Fibroblast of upper back skin (primary cell): ENCODE measurements at regions not wholly inside any gene's neighbourhood (a gene's known extent, or its start where the extent isn't known, plus 50 kb on each side); places are given as distances from the start of the nearest gene placed in this dataset.
A peak's percentile ranks its signal among the peaks of the same experiment; 100 is the strongest.
"Not testable (repeated sequence)": the region's sequence is repeated elsewhere in the genome, so short reads cannot be mapped to it uniquely, and the experiment has no call there.

Source experiments
- DNase-seq: peaks from one replicate; pipeline ENCODE4 v3.0.0-alpha.2; 2013

DNA sequence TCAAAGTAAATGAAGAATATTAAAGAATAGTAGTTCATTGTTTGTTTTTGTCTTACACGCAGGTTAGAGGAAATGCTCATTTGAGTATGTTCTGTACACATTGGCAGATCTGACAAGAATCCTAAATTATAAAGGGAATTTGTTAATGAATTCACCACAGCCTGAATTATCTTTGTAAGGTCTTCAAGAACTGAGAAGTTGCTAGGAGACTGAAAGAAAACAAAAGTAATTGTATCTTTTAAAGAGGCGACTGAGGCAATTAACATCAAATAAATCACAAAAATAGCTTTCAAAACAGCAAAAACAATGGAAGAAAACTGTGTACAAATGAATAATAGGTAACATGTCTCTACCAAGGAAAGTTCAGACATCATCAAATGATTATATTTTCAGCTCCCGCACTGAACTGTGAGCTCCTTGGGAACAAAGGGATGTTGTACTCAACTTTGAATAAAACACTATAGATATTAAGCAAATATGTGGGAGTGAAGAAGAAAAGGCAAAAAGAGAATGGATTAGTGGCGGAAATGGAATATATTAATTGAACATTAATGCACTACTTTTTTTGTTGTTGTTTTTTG lies 51.7 kb upstream of the ATIC start:
- DNase-seq = no peak

GRCh38 chr2:215249501-215249900 lies 62.4 kb upstream of the ATIC start:
- DNase-seq = no peak

DNA sequence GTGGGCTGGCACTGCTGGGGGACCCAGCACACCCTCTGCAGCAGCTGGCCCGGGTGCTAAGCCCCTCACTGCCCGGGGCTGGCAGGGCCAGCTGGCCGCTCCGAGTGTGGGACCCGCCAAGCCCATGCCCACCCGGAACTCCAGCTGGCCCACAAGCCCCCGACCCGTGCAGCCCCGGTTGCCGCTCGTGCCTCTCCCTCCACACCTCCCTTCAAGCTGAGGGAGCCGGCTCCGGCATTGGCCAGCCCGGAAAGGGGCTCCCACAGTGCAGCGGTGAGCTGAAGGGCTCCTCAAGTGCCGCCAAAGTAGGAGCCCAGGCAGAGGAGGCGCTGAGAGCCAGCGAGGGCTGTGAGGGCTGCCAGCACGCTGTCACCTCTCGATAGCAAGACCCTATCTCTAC lies 65.9 kb upstream of the ATIC start:
- not testable (repeated sequence) for DNase-seq

DNA sequence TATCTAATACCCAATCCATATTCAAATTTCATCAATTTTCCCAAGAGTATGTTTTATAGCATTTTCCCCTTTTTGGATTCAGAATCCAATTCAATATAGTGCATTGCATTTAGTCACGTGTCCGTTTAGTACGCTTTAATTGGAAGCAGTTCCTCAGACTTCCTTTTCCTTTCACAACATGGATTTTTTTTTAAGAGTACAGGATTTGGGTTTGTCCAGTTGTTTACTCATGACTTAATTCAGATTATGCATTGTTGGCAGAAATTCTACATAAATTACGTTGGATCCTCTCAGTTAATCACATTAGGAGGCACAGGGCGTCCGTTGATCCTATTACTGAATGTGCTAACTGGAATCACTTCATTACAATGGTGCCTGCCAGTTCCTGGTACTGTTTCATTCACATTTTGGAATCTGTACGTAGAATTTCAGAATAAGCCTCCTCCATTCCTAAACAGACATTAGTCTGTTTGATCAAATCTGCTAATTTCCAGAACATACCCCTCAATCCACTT lies 70.0 kb upstream of the ATIC start:
- no peak for DNase-seq

DNA sequence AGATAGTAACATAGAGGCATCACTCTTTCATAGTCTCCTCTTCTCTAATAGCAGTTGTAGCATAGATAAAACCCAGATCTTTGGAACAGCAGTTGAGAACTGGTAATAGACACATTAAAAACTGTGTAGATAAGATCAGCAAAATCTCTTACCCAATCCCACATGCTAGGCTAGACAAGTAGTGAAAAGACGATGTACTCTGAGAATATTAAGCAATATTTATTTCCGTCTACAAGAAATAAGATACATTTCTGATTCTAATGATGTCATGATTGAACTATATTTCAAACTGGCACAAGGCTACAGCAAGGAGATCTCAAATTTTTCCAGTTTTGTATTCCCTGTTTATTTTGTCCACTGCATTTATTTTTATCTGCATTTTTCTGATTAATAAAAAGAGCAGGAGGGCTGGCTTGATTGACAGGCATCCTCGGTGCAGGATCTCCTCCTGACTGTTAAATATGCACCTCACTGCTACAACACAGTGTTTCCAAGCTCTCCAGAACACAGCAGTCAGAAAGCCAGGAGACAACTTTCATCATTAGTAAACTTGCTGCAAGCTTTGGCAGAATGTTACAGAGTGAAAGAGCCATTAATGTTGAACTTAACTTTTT lies 73.3 kb upstream of the ATIC start:
- DNase-seq = peak; percentile 2

GRCh38 chr2:215236131-215236530 lies 75.7 kb upstream of the ATIC start:
- no peak for DNase-seq

GRCh38 chr2:215220221-215220620 lies 81.8 kb upstream of the ABCA12 start:
- DNase-seq = not testable (repeated sequence)

DNA sequence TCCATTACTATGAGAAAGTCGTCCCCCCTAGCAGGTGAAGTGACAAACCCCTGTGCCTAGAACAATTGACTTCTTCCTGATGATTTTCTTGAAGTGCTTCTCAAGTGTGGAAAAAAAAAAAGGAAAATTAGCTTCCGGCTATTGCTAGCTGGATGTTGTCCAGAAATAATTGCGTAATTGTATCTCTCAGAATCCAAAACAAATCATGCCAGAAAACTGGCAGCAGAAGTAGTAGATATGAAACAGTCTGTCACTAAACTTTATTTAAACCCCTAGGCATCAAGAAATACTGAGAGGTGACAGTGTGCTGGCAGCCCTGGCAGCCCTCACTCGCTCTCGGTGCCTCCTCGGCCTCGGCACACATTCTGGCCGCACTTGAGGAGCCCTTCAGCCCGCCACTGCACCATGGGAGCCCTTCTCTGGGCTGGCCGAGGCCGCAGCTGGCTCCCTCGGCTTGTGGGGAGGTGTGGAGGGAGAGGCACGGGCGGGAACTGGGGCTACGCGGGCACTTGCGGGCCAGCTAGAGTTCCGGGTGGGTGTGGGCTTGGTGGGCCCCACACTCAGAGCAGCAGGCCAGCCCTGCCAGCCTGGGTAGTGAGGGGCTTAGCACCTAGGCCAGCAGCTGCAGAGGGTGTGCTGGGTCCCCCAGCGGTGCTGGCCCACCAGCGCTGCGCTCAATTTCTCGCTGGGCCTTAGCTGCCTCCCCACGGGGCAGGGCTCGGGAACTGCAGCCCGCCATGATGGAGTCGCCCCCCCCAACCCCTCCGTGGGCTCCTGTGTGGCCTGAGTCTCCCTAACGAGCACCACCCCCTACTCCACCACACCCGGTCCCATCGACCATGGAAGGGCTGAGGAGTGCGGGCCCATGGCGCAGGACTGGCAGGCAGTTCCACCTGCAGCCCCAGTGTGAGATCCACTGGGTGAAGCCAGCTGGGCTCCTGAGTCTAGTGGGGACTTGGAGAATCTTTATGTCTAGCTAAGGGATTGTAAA lies 80.5 kb upstream of the ABCA12 start:
- no peak for DNase-seq

DNA sequence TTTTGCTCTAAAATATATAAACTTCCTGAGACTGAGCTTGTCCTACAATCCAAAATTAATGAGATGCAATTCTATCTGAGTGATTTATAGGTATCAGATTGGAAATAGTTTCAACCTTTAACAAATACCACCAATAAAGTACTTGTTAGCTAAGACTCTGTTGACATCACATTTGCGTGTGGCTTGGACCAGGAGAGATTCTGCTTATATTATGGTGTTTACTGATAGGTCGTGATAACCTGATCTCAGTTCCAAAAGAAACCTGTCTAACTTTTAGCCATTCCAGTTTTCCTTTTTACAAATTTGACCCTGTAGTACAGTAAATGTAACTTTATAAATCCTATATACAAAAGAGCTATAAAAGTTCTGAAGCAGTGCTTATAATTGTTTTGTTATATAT lies 78.4 kb upstream of the ABCA12 start:
- DNase-seq = no peak

- DNase-seq = no peak
Measured at GRCh38 chr2:215215637-215216036, 77.2 kb upstream of the ABCA12 start.

DNA sequence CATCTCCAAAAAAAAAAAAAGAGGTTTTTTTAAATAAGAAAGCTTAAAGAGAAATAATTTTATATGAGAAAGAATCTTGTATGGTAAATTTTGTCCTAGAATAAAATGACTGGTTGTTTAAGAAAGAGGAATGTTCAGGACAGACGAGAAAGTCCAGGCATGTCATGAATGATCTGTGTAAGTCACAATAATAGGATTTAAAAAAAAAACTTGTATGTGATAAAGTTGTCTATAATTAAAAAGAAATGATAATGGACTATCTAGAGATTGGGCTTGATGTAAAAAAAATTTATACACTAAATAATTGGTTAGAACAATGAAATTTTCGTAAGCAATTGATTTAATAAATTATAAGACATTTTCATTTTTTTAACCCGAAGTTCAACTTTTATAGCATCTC lies 71.7 kb upstream of the ABCA12 start:
- DNase-seq = no peak

- DNase-seq = no peak
Measured at GRCh38 chr2:215207791-215208367, 69.5 kb upstream of the ABCA12 start.

DNA sequence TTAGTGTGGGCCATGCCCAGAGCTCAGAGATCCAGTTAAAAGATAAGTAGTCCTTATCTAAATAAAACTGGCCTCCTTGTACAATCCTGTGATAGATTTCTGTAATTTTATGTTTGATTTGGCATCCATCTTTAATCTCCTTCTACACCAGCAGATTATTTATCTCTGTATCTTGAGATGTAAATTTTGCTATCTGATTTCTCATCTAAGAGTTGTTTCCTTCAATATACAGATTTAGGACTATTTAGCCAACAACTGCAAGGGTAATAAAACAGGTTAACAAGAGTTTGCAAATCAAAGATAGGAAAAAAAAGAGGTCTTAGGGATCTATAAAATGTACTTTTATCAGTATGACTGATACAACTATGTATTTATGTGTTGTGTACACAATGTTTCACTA lies 68.6 kb upstream of the ABCA12 start:
- no peak for DNase-seq

- no peak for DNase-seq
Measured at GRCh38 chr2:215205787-215206186, 67.4 kb upstream of the ABCA12 start.

DNA sequence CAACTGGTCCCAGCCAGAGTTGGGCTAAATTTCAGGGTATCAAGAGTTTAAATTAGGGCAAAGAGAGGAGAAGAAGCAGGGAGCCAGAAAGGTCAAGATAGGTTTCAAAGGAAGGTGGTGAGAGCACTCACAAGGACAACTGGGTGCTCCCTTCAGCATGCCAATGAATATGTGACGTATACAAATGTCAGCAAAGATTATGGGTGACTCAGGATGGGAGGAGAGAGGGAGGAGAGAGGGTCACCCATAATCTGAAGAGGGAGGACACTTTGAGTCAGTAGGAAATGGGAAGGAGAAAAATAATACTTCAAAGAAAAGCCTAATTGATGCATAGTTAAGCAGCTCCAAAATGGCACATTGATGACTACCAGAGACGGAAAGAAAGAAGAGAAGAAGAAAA lies 53.1 kb upstream of the ABCA12 start:
- no peak for DNase-seq

DNA sequence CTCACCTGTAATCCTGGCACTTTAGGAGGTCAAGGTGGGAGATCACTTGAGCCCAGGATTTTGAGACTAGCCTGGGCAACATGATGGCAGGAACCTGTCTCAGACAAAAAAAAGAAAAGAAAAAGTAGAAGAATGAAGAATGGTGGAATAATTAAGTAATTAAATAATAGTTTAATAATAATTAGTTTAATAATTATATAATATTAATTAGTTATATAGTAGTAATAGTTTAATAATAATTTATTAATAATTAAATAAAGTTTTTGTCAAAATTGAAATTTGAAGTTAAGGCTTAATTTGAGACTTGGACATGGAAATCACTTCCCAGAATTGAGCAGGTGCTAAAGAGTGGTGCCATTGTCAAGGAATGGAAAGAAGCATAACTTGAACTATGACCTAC lies 52.2 kb upstream of the ABCA12 start:
- DNase-seq = no peak

DNA sequence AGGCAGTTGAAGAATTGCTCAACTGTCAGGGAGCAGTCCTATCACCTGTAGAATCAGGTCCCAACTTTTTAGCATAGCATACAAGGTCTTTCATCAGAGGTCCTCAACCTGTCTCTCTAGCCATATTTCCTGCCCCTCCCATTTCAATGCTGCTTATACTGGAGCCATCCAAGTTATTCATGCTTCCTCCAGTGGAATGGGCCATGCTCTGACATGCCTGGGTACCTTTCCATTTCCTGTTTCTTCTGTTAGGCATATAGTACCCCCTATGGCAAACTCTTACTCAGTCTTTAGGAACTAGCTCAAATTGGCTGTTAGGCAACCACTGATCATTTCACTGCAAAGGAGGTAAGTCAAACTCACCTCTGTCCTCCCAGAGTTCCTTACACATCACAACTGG lies 51.0 kb upstream of the ABCA12 start:
- no peak for DNase-seq
